Heart left ventricle (tissue), 13 donors: ENCODE measurements at regions not wholly inside any gene's neighbourhood (a gene's known extent, or its start where the extent isn't known, plus 50 kb on each side); places are given as distances from the start of the nearest gene placed in this dataset.

Experiments used
- CTCF ChIP-seq, 12 donors: fragments of 200-600 bp; sonication (generic) in 4 of 12; IDR thresholded peaks; one replicate each; pipeline versions ENCODE4 v1.5.0 to v1.8.0; 2018 to 2022; ENCODE audit warnings: antibody characterized with exemption in 12 of 12, mild to moderate bottlenecking in 5 of 12
- POLR2A ChIP-seq, 2 donors: fragments of 450-650 bp; IDR thresholded peaks; one replicate each; pipeline ENCODE4 v1.6.1; 2017; ENCODE audit warnings: antibody characterized with exemption in 2 of 2, mild to moderate bottlenecking in 2 of 2, moderate library complexity in 2 of 2
- donor health status: ischemic (EF 13 %, LVEDD 7.1; RV severe dilation, severe dysfunction).
- donor health status: DM: no; HTN: yes; CAD: no.
- donor health status: DM: no; HTN: no; CAD: no.
- donor health status: ischemic (EF 25% LVEDD 6.9; RV normal size, moderate dysfunction).
- donor health status: ischemic (EF 25% LVEDD 5.7; RV mildly dilated, moderate dysfunction).
- donor health status: ischemic (EF 35%, LVEDD 5.7; RV mildly dilated, moderate dysfunction).
- donor health status: nonischemic (EF 11% LVEDD 7.7; RV severe dilation, severe dysfunction).
- donor health status: DM: yes; HTN: yes; CAD: no.
- donor health status: PGD.
- donor health status: ischemic (EF 29% LVEDD 5.4; RV normal size, mild dysfunction).
- donor health status: nonischemic (EF 23%, LVEDD 6.1; RV moderate dilation, normal function).

- TF ChIP-seq CTCF (IDR thresholded peaks at IDR 0.05) (no peak), POLR2A (IDR thresholded peaks at IDR 0.05) (no peak)
These were observed 521.6 kb upstream of the ST8SIA4 start for GRCh38 chr5:101424530-101425175.
